ENCODE measurements at regions not wholly inside any gene's neighbourhood (a gene's known extent, or its start where the extent isn't known, plus 50 kb on each side); places are given as distances from the start of the nearest gene placed in this dataset.
"Not testable (repeated sequence)": the region's sequence is repeated elsewhere in the genome, so short reads cannot be mapped to it uniquely, and the experiment has no call there.

DNA sequence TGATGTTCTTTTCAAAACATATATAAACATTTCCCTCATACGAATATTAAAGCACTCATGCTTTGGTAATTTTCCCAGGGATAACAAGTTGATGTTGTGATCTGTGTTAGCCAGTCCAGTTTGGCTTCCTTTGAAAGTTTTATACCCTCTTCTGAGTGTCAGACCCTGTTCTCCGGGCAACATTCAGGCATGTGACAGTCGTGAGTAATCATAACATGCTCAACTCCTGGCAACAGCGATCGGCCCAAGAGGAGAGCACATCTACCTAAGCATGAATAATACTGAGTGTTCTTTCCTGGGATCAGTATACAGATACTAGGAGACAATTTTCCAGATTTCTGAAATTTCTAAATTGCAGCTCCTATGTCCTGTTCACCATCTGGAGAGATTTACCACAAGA, 1086.4 kb downstream of the CDH8 start:
- H3K27ac Mint-ChIP-seq: no peak overlapping the region
- TF ChIP-seq, protein P1, sequence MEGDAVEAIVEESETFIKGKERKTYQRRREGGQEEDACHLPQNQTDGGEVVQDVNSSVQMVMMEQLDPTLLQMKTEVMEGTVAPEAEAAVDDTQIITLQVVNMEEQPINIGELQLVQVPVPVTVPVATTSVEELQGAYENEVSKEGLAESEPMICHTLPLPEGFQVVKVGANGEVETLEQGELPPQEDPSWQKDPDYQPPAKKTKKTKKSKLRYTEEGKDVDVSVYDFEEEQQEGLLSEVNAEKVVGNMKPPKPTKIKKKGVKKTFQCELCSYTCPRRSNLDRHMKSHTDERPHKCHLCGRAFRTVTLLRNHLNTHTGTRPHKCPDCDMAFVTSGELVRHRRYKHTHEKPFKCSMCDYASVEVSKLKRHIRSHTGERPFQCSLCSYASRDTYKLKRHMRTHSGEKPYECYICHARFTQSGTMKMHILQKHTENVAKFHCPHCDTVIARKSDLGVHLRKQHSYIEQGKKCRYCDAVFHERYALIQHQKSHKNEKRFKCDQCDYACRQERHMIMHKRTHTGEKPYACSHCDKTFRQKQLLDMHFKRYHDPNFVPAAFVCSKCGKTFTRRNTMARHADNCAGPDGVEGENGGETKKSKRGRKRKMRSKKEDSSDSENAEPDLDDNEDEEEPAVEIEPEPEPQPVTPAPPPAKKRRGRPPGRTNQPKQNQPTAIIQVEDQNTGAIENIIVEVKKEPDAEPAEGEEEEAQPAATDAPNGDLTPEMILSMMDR (IDR thresholded peaks at IDR 0.05; ENCODE audit: unreplicated experiment in 3 of 3): no peak
- no peaks in the 10 kb centered on the region for H3K9me3 Mint-ChIP-seq
- H3K4me3 Mint-ChIP-seq: no peak overlapping the region
- H3K27me3 Mint-ChIP-seq (ENCODE audit: low read depth): no peaks in the 10 kb centered on the region
- H3K36me3 Mint-ChIP-seq (ENCODE audit: low read depth): no peaks in the 10 kb centered on the region
- H3K4me1 Mint-ChIP-seq: no peaks in the 10 kb centered on the region

DNA sequence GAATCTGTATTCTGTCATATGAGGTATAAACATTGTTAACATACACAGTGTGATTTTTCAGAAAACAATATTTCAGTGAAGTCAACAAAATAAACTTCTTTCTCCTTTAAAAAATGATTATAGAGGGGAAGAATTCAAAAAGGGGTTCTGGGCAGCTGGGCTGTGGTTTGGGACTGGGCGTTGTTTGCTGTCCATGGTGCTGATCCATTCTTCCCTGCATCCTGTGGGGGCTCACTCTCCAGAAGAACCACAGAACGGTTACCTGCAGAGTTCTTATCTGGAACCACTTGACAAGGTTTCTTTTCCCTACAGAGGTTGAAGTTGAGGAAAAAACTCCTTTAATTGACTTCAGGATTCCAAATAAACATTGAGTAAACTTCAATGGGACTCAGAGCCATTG, 1091.0 kb downstream of the CDH8 start:
- H3K4me3 Mint-ChIP-seq: no peak overlapping the region

DNA sequence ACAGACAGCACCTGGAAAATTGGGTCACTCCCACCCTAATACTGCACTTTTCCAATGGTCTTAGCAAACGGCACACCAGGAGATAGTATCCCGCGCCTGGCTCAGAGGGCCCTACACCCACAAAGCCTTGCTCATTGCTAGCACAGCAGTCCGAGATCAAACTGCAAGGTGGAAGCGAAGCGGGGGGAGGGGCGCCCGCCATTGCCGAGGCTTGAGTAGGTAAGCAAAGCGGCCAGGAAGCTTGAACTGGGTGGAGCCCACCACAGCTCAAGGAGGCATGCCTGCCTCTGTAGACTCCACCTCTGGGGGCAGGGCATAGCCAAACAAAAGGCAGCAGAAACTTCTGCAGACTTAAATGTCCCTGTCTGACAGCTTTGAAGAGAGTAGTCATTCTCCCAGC, 1100.0 kb downstream of the CDH8 start:
- not testable (repeated sequence) for H3K4me3 Mint-ChIP-seq; H3K27ac Mint-ChIP-seq; H3K9me3 Mint-ChIP-seq; H3K36me3 Mint-ChIP-seq (ENCODE audit: low read depth); H3K4me1 Mint-ChIP-seq; H3K27me3 Mint-ChIP-seq (ENCODE audit: low read depth)

More for the DNA sequence above, 1091.0 kb downstream of the CDH8 start:
- no peaks in the 10 kb centered on the region for H3K4me1 Mint-ChIP-seq
- TF ChIP-seq, protein P1 (IDR thresholded peaks at IDR 0.05; ENCODE audit: unreplicated experiment in 3 of 3): no peak
- no peak overlapping the region for H3K27ac Mint-ChIP-seq
- H3K9me3 Mint-ChIP-seq: peaks cover 4% of the 10 kb centered on the region
- no peaks in the 10 kb centered on the region for H3K36me3 Mint-ChIP-seq (ENCODE audit: low read depth)
- no peaks in the 10 kb centered on the region for H3K27me3 Mint-ChIP-seq (ENCODE audit: low read depth)

DNA sequence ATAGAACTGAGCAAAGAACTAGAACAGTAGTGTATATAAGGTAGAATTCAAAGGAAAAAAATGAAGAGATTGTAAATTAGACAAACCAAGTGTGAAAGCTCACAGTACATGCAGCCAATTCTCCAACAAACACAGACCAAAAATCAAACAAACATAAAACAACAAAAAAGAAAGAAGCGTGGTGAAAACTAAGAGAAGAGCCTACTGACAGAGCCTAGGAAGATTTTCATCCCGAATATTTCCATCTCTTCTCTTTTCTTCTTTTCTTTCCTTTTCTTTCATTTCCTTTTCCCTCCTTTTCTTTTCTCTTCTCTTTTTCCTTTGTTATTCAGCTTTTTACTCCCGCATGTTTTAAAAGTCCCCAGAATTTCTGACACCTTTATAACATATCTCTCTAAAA, 1103.6 kb downstream of the CDH8 start:
- Mint-ChIP-seq H3K9me3 (peaks cover 2% of the 10 kb centered on the region), H3K4me1 (no peaks in the 10 kb centered on the region), H3K4me3 (no peak overlapping the region), H3K36me3 (ENCODE audit: low read depth) (no peaks in the 10 kb centered on the region), H3K27me3 (ENCODE audit: low read depth) (no peaks in the 10 kb centered on the region), H3K27ac (no peak overlapping the region)
- TF ChIP-seq, protein P1 (IDR thresholded peaks at IDR 0.05; ENCODE audit: unreplicated experiment in 3 of 3): no peak

DNA sequence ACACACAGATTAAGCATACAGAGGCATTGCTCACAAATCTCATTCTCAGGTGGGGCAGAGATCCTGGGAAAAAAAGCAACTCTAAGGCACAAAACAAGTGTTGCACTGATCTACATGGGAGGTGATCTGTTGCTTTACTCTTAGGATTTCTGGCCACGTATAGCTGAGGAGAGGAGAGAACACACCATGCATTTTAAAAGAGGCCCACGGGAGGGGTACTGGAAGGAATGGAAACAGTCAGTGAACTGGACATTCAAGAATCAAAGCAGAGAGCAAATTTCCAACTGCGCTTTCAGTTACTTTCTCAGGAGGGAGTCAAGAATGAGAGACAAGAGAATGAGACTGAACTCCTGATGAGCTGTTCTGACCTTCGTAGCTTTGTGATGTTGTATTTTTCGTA, 1105.9 kb downstream of the CDH8 start:
- H3K4me3 Mint-ChIP-seq: no peak overlapping the region
- TF ChIP-seq, protein P1 (IDR thresholded peaks at IDR 0.05; ENCODE audit: unreplicated experiment in 3 of 3): no peak
- H3K9me3 Mint-ChIP-seq: peaks cover 2% of the 10 kb centered on the region
- no peak overlapping the region for H3K27ac Mint-ChIP-seq
- no peaks in the 10 kb centered on the region for H3K27me3 Mint-ChIP-seq (ENCODE audit: low read depth)
- H3K4me1 Mint-ChIP-seq: no peaks in the 10 kb centered on the region
- no peaks in the 10 kb centered on the region for H3K36me3 Mint-ChIP-seq (ENCODE audit: low read depth)

DNA sequence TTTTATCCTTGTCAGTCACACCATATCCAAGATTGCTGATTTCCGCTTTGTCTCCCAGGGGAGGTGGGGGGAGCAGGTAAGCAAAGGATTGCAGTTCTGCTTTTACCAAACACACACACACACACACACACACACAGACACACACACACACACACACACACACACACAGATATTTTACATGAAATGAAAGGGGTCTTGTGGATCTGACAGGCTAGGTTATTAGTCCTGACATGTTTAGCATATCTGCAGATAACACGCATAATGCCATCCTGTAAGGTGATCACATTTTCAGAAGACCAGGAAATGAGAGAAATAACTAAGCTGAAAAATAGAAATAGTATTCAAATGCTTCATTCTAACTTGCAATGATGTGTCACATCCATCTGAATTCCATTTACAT, 1113.3 kb downstream of the CDH8 start:
- no peak overlapping the region for H3K27ac Mint-ChIP-seq
- no peaks in the 10 kb centered on the region for H3K36me3 Mint-ChIP-seq (ENCODE audit: low read depth)
- H3K4me1 Mint-ChIP-seq: no peaks in the 10 kb centered on the region
- H3K9me3 Mint-ChIP-seq: no peaks in the 10 kb centered on the region
- TF ChIP-seq, protein P1 (IDR thresholded peaks at IDR 0.05; ENCODE audit: unreplicated experiment in 3 of 3): no peak
- H3K27me3 Mint-ChIP-seq (ENCODE audit: low read depth): no peaks in the 10 kb centered on the region
- no peak overlapping the region for H3K4me3 Mint-ChIP-seq

Data from nephron (organoid).